ENCODE measurements at regions not wholly inside any gene's neighbourhood (a gene's known extent, or its start where the extent isn't known, plus 50 kb on each side); places are given as distances from the start of the nearest gene placed in this dataset.

DNA sequence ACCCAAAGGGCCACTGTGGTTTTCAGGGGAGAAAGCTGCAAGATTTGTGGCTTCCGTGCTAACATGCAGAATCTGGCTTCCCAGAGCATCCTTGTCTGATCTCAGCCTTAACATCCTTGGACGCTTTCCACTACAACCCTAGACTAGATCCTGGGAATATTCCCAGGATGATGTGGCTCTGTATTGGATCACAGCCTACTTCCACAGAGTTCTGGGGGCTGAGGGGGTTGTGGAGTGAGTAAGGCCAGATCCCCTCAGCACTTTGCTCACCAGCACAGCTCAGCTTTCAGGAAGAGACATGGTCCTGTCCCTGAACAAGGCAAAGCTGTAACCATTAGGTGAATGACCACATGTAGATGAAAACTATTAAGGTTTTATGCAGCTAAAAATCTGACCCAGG lies 241.3 kb upstream of the MYO3A start:
- H3K36me3 Mint-ChIP-seq (ENCODE audit: low read depth): no peaks in the 10 kb centered on the region
- H3K4me1 Mint-ChIP-seq (ENCODE audit: low read depth): no peaks in the 10 kb centered on the region
- no peak overlapping the region for H3K4me3 Mint-ChIP-seq
- TF ChIP-seq, protein P1, sequence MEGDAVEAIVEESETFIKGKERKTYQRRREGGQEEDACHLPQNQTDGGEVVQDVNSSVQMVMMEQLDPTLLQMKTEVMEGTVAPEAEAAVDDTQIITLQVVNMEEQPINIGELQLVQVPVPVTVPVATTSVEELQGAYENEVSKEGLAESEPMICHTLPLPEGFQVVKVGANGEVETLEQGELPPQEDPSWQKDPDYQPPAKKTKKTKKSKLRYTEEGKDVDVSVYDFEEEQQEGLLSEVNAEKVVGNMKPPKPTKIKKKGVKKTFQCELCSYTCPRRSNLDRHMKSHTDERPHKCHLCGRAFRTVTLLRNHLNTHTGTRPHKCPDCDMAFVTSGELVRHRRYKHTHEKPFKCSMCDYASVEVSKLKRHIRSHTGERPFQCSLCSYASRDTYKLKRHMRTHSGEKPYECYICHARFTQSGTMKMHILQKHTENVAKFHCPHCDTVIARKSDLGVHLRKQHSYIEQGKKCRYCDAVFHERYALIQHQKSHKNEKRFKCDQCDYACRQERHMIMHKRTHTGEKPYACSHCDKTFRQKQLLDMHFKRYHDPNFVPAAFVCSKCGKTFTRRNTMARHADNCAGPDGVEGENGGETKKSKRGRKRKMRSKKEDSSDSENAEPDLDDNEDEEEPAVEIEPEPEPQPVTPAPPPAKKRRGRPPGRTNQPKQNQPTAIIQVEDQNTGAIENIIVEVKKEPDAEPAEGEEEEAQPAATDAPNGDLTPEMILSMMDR (IDR thresholded peaks at IDR 0.05): no peak
- ATAC-seq: no peak
- H3K9me3 Mint-ChIP-seq: no peaks in the 10 kb centered on the region
- ChIA-PET POLR2A (no interaction called here), CTCF (interaction anchor here (1.7 kb wide), 1 partner anchor 11 kb away, joined by 5 read pairs; no protein-coding TSS in a partner anchor)
- no peak for DNase-seq
- H3K27ac Mint-ChIP-seq: no peak overlapping the region
- no peaks in the 10 kb centered on the region for H3K27me3 Mint-ChIP-seq
- intact Hi-C loops (cut with micrococcal nuclease): no loop called here

DNA sequence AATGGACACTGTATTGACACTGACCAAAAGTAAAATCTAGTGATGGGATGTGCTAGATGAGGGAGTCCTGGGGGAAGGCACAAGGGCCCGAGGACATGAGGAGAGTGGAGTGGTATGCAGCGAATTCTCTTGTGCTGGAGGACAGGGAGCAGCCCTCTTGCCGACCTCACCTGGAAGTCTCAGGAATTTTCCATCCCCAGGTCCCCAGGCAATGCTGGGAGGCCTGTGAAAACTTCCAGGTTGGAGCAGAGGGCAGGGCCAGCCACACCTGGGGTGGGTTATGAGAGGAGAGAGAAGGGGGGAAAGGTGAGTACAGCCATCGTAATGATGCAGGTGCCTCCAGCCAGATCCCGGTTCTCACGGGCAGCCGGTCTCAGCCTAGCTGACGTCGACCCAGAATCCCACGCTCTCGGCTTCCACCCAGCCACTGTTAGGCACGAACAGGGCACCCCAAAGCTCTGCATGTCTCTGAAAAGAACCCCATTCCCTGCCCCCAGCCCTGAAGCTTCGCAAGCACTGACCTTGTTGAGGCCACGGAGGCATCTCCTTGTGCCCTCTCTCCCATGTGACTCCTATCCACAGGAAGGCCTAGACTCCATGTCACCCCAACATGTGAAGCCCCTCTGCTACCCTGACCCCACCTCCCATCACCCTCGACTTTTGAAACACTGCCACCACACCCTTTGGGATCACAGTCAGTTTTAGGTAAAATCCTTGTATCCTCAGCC lies 239.7 kb upstream of the MYO3A start:
- H3K9me3 Mint-ChIP-seq: no peaks in the 10 kb centered on the region
- intact Hi-C loops (cut with micrococcal nuclease): no loop called here
- ATAC-seq (no peak), DNase-seq (no peak)
- no peak overlapping the region for H3K27ac Mint-ChIP-seq
- no peaks in the 10 kb centered on the region for H3K4me1 Mint-ChIP-seq (ENCODE audit: low read depth)
- H3K36me3 Mint-ChIP-seq (ENCODE audit: low read depth): no peaks in the 10 kb centered on the region
- no peaks in the 10 kb centered on the region for H3K27me3 Mint-ChIP-seq
- POLR2A ChIA-PET: no interaction called here
- CTCF ChIA-PET: no interaction called here
- TF ChIP-seq, protein P1 (IDR thresholded peaks at IDR 0.05): no peak
- no peak overlapping the region for H3K4me3 Mint-ChIP-seq

DNA sequence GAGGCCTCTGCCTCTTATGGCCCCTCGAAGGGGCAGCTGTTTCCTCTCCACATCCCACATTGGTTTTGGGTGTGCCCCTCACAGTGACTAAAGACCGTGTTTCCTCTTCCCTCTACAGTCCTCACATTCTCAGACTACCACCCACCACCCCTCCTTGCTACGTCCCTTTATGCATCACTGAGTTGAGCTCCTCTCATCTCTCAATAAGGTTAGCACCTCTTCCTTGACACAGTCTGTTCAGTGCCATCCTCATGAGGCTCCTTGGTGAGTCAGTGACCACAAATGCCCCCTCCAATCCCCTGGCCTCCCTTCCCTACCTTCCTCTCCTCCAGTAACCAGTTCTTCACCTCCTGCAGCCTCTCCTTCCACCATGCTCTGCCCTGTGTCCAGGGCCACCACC lies 239.1 kb upstream of the MYO3A start:
- H3K27ac Mint-ChIP-seq: no peak overlapping the region
- H3K36me3 Mint-ChIP-seq (ENCODE audit: low read depth): no peaks in the 10 kb centered on the region
- no peaks in the 10 kb centered on the region for H3K4me1 Mint-ChIP-seq (ENCODE audit: low read depth)
- TF ChIP-seq, protein P1 (IDR thresholded peaks at IDR 0.05): no peak
- DNase-seq: no peak
- intact Hi-C loops (cut with micrococcal nuclease): no loop called here
- no peak for ATAC-seq
- no peaks in the 10 kb centered on the region for H3K9me3 Mint-ChIP-seq
- H3K27me3 Mint-ChIP-seq: no peaks in the 10 kb centered on the region
- POLR2A ChIA-PET: no interaction called here
- H3K4me3 Mint-ChIP-seq: no peak overlapping the region
- CTCF ChIA-PET: no interaction called here

DNA sequence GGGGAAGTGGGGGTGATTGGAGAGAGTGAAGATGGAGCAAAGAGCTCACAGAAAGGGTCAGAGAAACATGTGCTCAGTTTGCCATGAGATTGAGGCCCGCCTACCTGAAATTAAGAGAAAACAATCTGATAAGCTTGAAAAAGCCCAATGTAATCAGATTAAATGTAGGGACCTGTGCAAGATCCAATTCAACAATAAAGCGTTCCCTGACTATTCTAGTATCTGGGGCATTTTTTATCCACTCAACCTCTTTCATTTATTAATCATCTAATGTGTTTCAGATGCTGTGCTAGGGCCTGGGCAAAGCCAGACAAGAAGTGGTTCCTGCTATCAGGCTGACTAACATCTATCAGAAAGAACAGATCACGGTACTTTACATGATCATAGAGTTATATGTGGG lies 238.4 kb upstream of the MYO3A start:
- TF ChIP-seq, protein P1 (IDR thresholded peaks at IDR 0.05): no peak
- Mint-ChIP-seq H3K36me3 (ENCODE audit: low read depth) (no peaks in the 10 kb centered on the region), H3K9me3 (no peaks in the 10 kb centered on the region), H3K4me1 (ENCODE audit: low read depth) (no peaks in the 10 kb centered on the region), H3K4me3 (no peak overlapping the region), H3K27me3 (no peaks in the 10 kb centered on the region), H3K27ac (no peak overlapping the region)
- ATAC-seq: no peak
- intact Hi-C loops (cut with micrococcal nuclease): no loop called here
- ChIA-PET CTCF (no interaction called here), POLR2A (no interaction called here)
- no peak for DNase-seq

DNA sequence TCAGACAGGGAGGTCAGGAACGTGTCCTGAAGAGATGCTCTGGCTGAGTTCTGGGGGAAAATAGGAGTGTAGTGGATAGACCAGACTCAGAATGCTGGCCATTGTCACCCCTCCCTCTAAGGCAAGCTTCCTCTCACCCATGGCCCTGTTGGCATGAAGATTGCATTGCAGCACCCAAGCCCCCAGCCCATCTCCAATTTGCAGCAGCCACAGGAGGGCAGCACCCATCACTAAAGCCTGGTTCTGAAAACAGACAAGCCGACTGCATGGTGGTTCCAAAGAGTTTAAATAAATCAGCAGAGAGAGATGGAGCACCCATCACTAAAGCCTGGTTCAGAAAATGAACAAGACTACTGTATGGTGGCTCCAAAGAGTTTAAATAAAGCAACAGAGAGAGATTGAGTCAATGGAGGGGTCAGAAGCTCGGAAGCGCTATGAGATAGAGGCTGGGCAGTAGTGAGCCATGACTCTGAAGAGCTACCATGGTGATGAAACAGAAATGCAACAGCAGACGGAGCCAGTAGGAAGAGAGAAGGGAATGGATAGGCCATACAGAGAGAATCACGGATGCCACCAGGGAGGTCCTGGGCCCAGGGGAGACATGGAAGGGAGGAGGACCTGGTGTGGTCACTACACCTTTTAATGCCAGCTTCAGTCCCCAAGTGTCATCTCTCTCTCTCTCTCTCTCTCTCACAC lies 237.9 kb upstream of the MYO3A start:
- DNase-seq (no peak), ATAC-seq (no peak)
- H3K27me3 Mint-ChIP-seq: no peaks in the 10 kb centered on the region
- no peaks in the 10 kb centered on the region for H3K36me3 Mint-ChIP-seq (ENCODE audit: low read depth)
- TF ChIP-seq, protein P1 (IDR thresholded peaks at IDR 0.05): no peak
- POLR2A ChIA-PET: no interaction called here
- no peaks in the 10 kb centered on the region for H3K4me1 Mint-ChIP-seq (ENCODE audit: low read depth)
- H3K9me3 Mint-ChIP-seq: no peaks in the 10 kb centered on the region
- H3K4me3 Mint-ChIP-seq: no peak overlapping the region
- H3K27ac Mint-ChIP-seq: no peak overlapping the region
- intact Hi-C loops (cut with micrococcal nuclease): no loop called here
- CTCF ChIA-PET: no interaction called here
